ENCODE measurements at regions not wholly inside any gene's neighbourhood (a gene's known extent, or its start where the extent isn't known, plus 50 kb on each side); places are given as distances from the start of the nearest gene placed in this dataset.

- TF ChIP-seq FOXP2 (optimal IDR thresholded peaks at IDR 0.05; ENCODE audit: borderline replicate concordance, extremely low read depth, extremely low read length, insufficient read depth) = no peak
These were observed 111.4 kb upstream of the CDC42EP3 start for GRCh38 chr2:37782721-37783371.

- no peak for TF ChIP-seq SIN3A (IDR thresholded peaks at IDR 0.05; ENCODE audit: borderline replicate concordance, insufficient read depth, low read length)
- TF ChIP-seq REST (IDR thresholded peaks at IDR 0.05; ENCODE audit: insufficient read depth in 1 of 2, low read depth in 2 of 2, low read length in 2 of 2) = no peak
- TF ChIP-seq FOXP2 (optimal IDR thresholded peaks at IDR 0.05; ENCODE audit: borderline replicate concordance, extremely low read depth, extremely low read length, insufficient read depth) = no peak
- TF ChIP-seq POLR2AphosphoS5 (IDR thresholded peaks at IDR 0.05; ENCODE audit: low read depth, low read length) = no peak
- TF ChIP-seq TAF1 (IDR thresholded peaks at IDR 0.05; ENCODE audit: borderline replicate concordance, insufficient read depth, low read length) = no peak
These were observed 112.1 kb upstream of the CDC42EP3 start for GRCh38 chr2:37783545-37783944.

GRCh38 chr2:37784071-37784758, 112.8 kb upstream of the CDC42EP3 start:
- TF ChIP-seq REST (IDR thresholded peaks at IDR 0.05; ENCODE audit: insufficient read depth in 1 of 2, low read depth in 2 of 2, low read length in 2 of 2) (no peak), POLR2AphosphoS5 (IDR thresholded peaks at IDR 0.05; ENCODE audit: low read depth, low read length) (no peak), SIN3A (IDR thresholded peaks at IDR 0.05; ENCODE audit: borderline replicate concordance, insufficient read depth, low read length) (no peak), FOXP2 (optimal IDR thresholded peaks at IDR 0.05; ENCODE audit: borderline replicate concordance, extremely low read depth, extremely low read length, insufficient read depth) (no peak), TAF1 (IDR thresholded peaks at IDR 0.05; ENCODE audit: borderline replicate concordance, insufficient read depth, low read length) (no peak)

- TF ChIP-seq POLR2AphosphoS5 (IDR thresholded peaks at IDR 0.05; ENCODE audit: low read depth, low read length) (no peak), SIN3A (IDR thresholded peaks at IDR 0.05; ENCODE audit: borderline replicate concordance, insufficient read depth, low read length) (no peak), REST (IDR thresholded peaks at IDR 0.05; ENCODE audit: insufficient read depth in 1 of 2, low read depth in 2 of 2, low read length in 2 of 2) (no peak), TAF1 (IDR thresholded peaks at IDR 0.05; ENCODE audit: borderline replicate concordance, insufficient read depth, low read length) (no peak), FOXP2 (optimal IDR thresholded peaks at IDR 0.05; ENCODE audit: borderline replicate concordance, extremely low read depth, extremely low read length, insufficient read depth) (no peak)
These were observed 113.3 kb upstream of the CDC42EP3 start for GRCh38 chr2:37784759-37785149.

- TF ChIP-seq SIN3A (IDR thresholded peaks at IDR 0.05; ENCODE audit: borderline replicate concordance, insufficient read depth, low read length) (no peak), FOXP2 (optimal IDR thresholded peaks at IDR 0.05; ENCODE audit: borderline replicate concordance, extremely low read depth, extremely low read length, insufficient read depth) (no peak), REST (IDR thresholded peaks at IDR 0.05; ENCODE audit: insufficient read depth in 1 of 2, low read depth in 2 of 2, low read length in 2 of 2) (no peak), TAF1 (IDR thresholded peaks at IDR 0.05; ENCODE audit: borderline replicate concordance, insufficient read depth, low read length) (no peak)
These were observed 114.8 kb upstream of the CDC42EP3 start for GRCh38 chr2:37786191-37786698.
